ENCODE measurements at regions not wholly inside any gene's neighbourhood (a gene's known extent, or its start where the extent isn't known, plus 50 kb on each side); places are given as distances from the start of the nearest gene placed in this dataset.
A peak's percentile ranks its signal among the peaks of the same experiment; 100 is the strongest.
"Not testable (repeated sequence)": the region's sequence is repeated elsewhere in the genome, so short reads cannot be mapped to it uniquely, and the experiment has no call there.

DNA sequence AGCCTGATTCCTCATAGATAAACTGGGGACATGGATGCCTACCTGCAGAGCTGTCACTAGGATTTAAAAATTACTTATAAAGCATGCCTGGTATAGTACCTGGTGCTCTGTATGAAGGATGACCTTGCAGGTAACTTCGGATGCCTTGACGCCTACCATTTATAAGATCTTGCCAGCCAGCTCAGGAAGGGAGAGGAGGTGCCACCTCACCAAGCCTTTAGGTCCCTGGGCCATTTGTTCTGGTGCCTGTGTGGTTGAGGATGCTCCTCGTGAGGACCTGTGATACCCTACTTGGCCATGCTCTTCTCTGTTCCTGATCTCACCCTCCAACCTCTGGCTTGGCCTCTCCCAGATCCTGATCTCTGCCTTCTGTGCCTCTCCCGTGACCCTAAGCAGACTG, 85.2 kb downstream of the FDX1 start:
- DNase-seq (ENCODE audit: low spot score) = no peak
- Histone ChIP-seq H3K4me1 (no peaks in the 10 kb centered on the region), H3K9me3 (ENCODE audit: low read depth) (no peaks in the 10 kb centered on the region), H3K4me3 (no peak overlapping the region), H3K4me2 (no peak overlapping the region), H3F3A (ENCODE audit: low read depth) (no peaks in the 10 kb centered on the region), H3K27me3 (no peaks in the 10 kb centered on the region), H3K79me2 (ENCODE audit: low read depth) (no peaks in the 10 kb centered on the region), H2AFZ (replicated peaks) (no peak overlapping the region), H3K9ac (no peak overlapping the region), H3K27ac (no peak overlapping the region), H4K20me1 (ENCODE audit: low read depth) (no peaks in the 10 kb centered on the region), H3K36me3 (no peaks in the 10 kb centered on the region)
- Mint-ChIP-seq H3K4me3 (no peak overlapping the region), H3K36me3 (no peaks in the 10 kb centered on the region), H3K27me3 (ENCODE audit: insufficient read depth, low read depth) (no peaks in the 10 kb centered on the region), H3K9me3 (no peaks in the 10 kb centered on the region), H3K27ac (no peak overlapping the region), H3K4me1 (peaks cover 3% of the 10 kb centered on the region)
- no peak for TF ChIP-seq EZH2 (IDR thresholded peaks at IDR 0.05)
- TF ChIP-seq, protein P1, sequence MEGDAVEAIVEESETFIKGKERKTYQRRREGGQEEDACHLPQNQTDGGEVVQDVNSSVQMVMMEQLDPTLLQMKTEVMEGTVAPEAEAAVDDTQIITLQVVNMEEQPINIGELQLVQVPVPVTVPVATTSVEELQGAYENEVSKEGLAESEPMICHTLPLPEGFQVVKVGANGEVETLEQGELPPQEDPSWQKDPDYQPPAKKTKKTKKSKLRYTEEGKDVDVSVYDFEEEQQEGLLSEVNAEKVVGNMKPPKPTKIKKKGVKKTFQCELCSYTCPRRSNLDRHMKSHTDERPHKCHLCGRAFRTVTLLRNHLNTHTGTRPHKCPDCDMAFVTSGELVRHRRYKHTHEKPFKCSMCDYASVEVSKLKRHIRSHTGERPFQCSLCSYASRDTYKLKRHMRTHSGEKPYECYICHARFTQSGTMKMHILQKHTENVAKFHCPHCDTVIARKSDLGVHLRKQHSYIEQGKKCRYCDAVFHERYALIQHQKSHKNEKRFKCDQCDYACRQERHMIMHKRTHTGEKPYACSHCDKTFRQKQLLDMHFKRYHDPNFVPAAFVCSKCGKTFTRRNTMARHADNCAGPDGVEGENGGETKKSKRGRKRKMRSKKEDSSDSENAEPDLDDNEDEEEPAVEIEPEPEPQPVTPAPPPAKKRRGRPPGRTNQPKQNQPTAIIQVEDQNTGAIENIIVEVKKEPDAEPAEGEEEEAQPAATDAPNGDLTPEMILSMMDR (IDR thresholded peaks at IDR 0.05) = no peak
- no peak for TF ChIP-seq EZH2phosphoT487 (IDR thresholded peaks at IDR 0.05)

DNA sequence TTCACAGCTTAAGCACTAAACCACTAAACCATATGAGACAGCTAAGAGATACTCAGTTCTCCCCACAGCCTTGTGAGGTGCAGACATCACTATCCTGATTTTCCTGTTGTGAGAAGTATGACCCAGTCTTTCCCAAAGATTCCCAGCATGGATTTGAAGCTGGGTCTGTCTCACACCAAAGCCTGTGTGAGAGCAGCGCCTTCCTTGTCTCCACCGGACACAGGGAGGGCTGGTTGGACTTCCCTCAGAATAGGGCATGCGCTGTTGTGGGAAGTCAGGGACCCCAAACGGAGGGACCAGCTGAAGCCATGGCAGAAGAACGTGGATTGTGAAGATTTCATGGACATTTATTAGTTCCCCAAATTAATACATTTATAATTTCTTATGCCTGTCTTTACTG, 87.6 kb downstream of the FDX1 start:
- H3K27me3 ChIP-seq; H3K9me3 ChIP-seq (ENCODE audit: low read depth); H2AFZ ChIP-seq (replicated peaks); H3K4me2 ChIP-seq; H3K9me3 Mint-ChIP-seq; H3K4me3 Mint-ChIP-seq; H3K36me3 ChIP-seq; H3K27me3 Mint-ChIP-seq (ENCODE audit: insufficient read depth, low read depth); H3K36me3 Mint-ChIP-seq; H3K27ac ChIP-seq; H3K9ac ChIP-seq; H3K4me1 Mint-ChIP-seq; H3K79me2 ChIP-seq (ENCODE audit: low read depth); H3K4me1 ChIP-seq; H3K4me3 ChIP-seq; DNase-seq (ENCODE audit: low spot score); H4K20me1 ChIP-seq (ENCODE audit: low read depth); H3F3A ChIP-seq (ENCODE audit: low read depth): not testable (repeated sequence)
- peak overlapping the region; percentile 81 for H3K27ac Mint-ChIP-seq

DNA sequence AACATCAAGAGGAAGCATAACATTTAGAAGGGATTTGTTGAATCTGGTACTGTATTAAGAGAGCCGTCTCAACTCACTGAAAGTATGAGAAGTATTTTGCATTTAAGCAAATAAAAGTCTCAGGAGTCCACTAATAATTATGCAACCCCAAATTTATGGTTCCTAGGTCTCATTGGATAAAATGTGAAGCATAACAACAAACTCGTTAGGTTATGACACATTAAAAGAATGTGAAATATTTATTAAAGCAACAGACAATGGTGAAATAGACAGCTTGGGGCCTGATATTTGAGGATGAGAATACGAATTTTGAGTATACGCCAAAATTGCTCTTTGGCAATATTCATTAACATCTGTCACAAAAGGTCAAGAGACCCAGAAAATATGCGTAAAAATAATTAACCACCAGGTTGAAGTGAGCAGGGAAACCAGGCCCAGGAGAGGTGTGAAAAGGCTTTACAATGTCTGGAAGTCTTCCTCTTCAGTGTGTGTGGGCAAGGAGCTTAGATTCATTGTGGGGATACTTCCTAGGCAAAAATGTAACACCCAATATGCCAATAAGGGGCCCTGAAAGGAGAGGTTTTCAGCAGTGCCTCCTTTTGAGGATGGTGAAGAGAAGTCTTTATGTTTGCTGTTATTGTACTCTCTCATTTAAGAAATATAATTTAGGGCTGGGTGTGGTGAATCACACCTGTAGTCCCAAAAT, 89.2 kb downstream of the FDX1 start:
- Mint-ChIP-seq H3K27me3 (ENCODE audit: insufficient read depth, low read depth) (no peaks in the 10 kb centered on the region), H3K4me1 (no peaks in the 10 kb centered on the region), H3K36me3 (no peaks in the 10 kb centered on the region), H3K9me3 (no peaks in the 10 kb centered on the region), H3K27ac (no peak overlapping the region), H3K4me3 (no peak overlapping the region)
- Histone ChIP-seq H3K36me3 (no peaks in the 10 kb centered on the region), H3K27ac (no peak overlapping the region), H3F3A (ENCODE audit: low read depth) (no peaks in the 10 kb centered on the region), H3K4me3 (no peak overlapping the region), H3K4me2 (no peak overlapping the region), H3K9ac (no peak overlapping the region), H3K9me3 (ENCODE audit: low read depth) (no peaks in the 10 kb centered on the region), H3K27me3 (no peaks in the 10 kb centered on the region), H4K20me1 (ENCODE audit: low read depth) (no peaks in the 10 kb centered on the region), H3K79me2 (ENCODE audit: low read depth) (no peaks in the 10 kb centered on the region), H3K4me1 (no peaks in the 10 kb centered on the region), H2AFZ (replicated peaks) (no peak overlapping the region)
- TF ChIP-seq EZH2 (IDR thresholded peaks at IDR 0.05) = no peak
- TF ChIP-seq, protein P1 (IDR thresholded peaks at IDR 0.05) = no peak
- TF ChIP-seq EZH2phosphoT487 (IDR thresholded peaks at IDR 0.05) = no peak
- no peak for DNase-seq (ENCODE audit: low spot score)

DNA sequence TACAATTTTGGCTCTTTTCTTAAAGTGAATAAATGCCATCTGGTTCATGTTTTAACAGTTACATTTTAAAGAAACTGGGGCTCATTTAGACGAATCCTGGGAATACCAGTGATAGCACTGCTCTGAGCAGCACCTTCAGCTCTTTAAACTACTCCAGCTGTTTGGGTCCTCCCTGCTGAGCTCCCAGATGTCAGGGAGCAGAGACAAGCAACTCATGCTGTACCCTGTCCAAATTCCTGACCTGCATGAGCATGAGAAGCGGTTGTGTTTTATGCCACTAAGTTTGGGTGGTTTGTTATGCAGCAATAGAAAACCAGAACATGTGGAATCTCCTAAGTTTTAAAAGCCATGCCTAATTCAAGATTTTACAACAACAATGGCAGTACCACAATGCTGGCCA, 90.0 kb downstream of the FDX1 start:
- TF ChIP-seq, protein P1 (IDR thresholded peaks at IDR 0.05) = no peak
- TF ChIP-seq EZH2phosphoT487 (IDR thresholded peaks at IDR 0.05) (no peak), EZH2 (IDR thresholded peaks at IDR 0.05) (no peak)
- no peaks in the 10 kb centered on the region for H3K9me3 ChIP-seq (ENCODE audit: low read depth)

More for the DNA sequence above, 90.0 kb downstream of the FDX1 start:
- Mint-ChIP-seq H3K36me3 (no peaks in the 10 kb centered on the region), H3K27me3 (ENCODE audit: insufficient read depth, low read depth) (peaks cover 2% of the 10 kb centered on the region), H3K4me1 (no peaks in the 10 kb centered on the region), H3K4me3 (no peak overlapping the region), H3K27ac (no peak overlapping the region), H3K9me3 (no peaks in the 10 kb centered on the region)
- H3K4me2 ChIP-seq = no peak overlapping the region
- H3F3A ChIP-seq (ENCODE audit: low read depth) = no peaks in the 10 kb centered on the region
- DNase-seq (ENCODE audit: low spot score) = no peak
- H3K36me3 ChIP-seq = no peaks in the 10 kb centered on the region
- H3K9ac ChIP-seq = no peak overlapping the region
- no peaks in the 10 kb centered on the region for H3K4me1 ChIP-seq
- H2AFZ ChIP-seq (replicated peaks) = no peak overlapping the region
- no peaks in the 10 kb centered on the region for H4K20me1 ChIP-seq (ENCODE audit: low read depth)
- no peak overlapping the region for H3K4me3 ChIP-seq
- no peak overlapping the region for H3K27ac ChIP-seq
- H3K27me3 ChIP-seq = no peaks in the 10 kb centered on the region
- H3K79me2 ChIP-seq (ENCODE audit: low read depth) = no peaks in the 10 kb centered on the region
